ENCODE measurements at regions not wholly inside any gene's neighbourhood (a gene's known extent, or its start where the extent isn't known, plus 50 kb on each side); places are given as distances from the start of the nearest gene placed in this dataset.

- TF ChIP-seq CTCF (IDR thresholded peaks at IDR 0.05) (no peak), ZFX (IDR thresholded peaks at IDR 0.05; ENCODE audit: borderline replicate concordance) (no peak)
- no peak overlapping the region for H3K27ac ChIP-seq
These were observed 168.5 kb upstream of the TNC start for GRCh38 chr9:115286411-115286810.

- no peak overlapping the region for H3K27ac ChIP-seq
- TF ChIP-seq ZFX (IDR thresholded peaks at IDR 0.05; ENCODE audit: borderline replicate concordance) (no peak), CTCF (IDR thresholded peaks at IDR 0.05) (no peak)
These were observed 171.8 kb upstream of the TNC start for GRCh38 chr9:115289757-115290208.

GRCh38 chr9:115291841-115292240 lies 173.9 kb upstream of the TNC start:
- TF ChIP-seq ZFX (IDR thresholded peaks at IDR 0.05; ENCODE audit: borderline replicate concordance): no peak
- TF ChIP-seq CTCF (IDR thresholded peaks at IDR 0.05): no peak
- no peak overlapping the region for H3K27ac ChIP-seq

GRCh38 chr9:115292584-115293279 lies 174.8 kb upstream of the TNC start:
- no peak overlapping the region for H3K27ac ChIP-seq
- TF ChIP-seq ZFX (IDR thresholded peaks at IDR 0.05; ENCODE audit: borderline replicate concordance) (no peak), CTCF (IDR thresholded peaks at IDR 0.05) (no peak)

- TF ChIP-seq CTCF (IDR thresholded peaks at IDR 0.05): no peak
- TF ChIP-seq ZFX (IDR thresholded peaks at IDR 0.05; ENCODE audit: borderline replicate concordance): no peak
- no peak overlapping the region for H3K27ac ChIP-seq
These were observed 177.8 kb upstream of the TNC start for GRCh38 chr9:115295734-115296133.

GRCh38 chr9:115296831-115297565 lies 179.0 kb upstream of the TNC start:
- TF ChIP-seq CTCF (IDR thresholded peaks at IDR 0.05) (no peak), ZFX (IDR thresholded peaks at IDR 0.05; ENCODE audit: borderline replicate concordance) (no peak)
- no peak overlapping the region for H3K27ac ChIP-seq

- no peak for TF ChIP-seq ZFX (IDR thresholded peaks at IDR 0.05; ENCODE audit: borderline replicate concordance)
- TF ChIP-seq CTCF (IDR thresholded peaks at IDR 0.05): no peak
- no peak overlapping the region for H3K27ac ChIP-seq
These were observed 182.2 kb upstream of the TNC start for GRCh38 chr9:115300116-115300515.

Data from 22Rv1 (cell line).